Spinal cord (tissue), 9 donors: ENCODE measurements at regions not wholly inside any gene's neighbourhood (a gene's known extent, or its start where the extent isn't known, plus 50 kb on each side); places are given as distances from the start of the nearest gene placed in this dataset.
"Not testable (repeated sequence)": the region's sequence is repeated elsewhere in the genome, so short reads cannot be mapped to it uniquely, and the experiment has no call there.

Experiments
- DNase-seq, 6 donors: peaks; one replicate each; pipeline versions ENCODE4 v3.0.0 to v3.0.0-alpha.2; 2013 to 2015; ENCODE audit warnings: low spot score in 6 of 6, low read depth in 4 of 6
- H3K27ac ChIP-seq: one replicate; pipeline ENCODE4 v1.5.1; 2013; ENCODE audit warnings: low read depth, low read length, control low read depth
- H3K27me3 ChIP-seq: one replicate; pipeline ENCODE4 v1.6.1; 2013; ENCODE audit warnings: low read length; ENCODE audit not compliant: control insufficient read depth, insufficient read depth
- H3K36me3 ChIP-seq: one replicate; pipeline ENCODE4 v1.6.1; 2013; ENCODE audit warnings: low read length; ENCODE audit not compliant: control insufficient read depth, insufficient read depth
- H3K4me1 ChIP-seq: one replicate; pipeline ENCODE4 v1.6.1; 2013; ENCODE audit warnings: low read length; ENCODE audit not compliant: control insufficient read depth, insufficient read depth
- H3K4me3 ChIP-seq: one replicate; pipeline ENCODE4 v1.5.1; 2013; ENCODE audit warnings: low read depth, low read length, control low read depth
- H3K9me3 ChIP-seq: one replicate; pipeline ENCODE4 v1.6.1; 2013; ENCODE audit warnings: low read length; ENCODE audit not compliant: control insufficient read depth, insufficient read depth
- WGBS: methylation state at CpG from one replicate; pipeline ENCODE4 v1.1.5; 2013; ENCODE audit warnings: missing lambda C conversion rate; ENCODE audit not compliant: insufficient coverage; 5-methylcytosine and 5-hydroxymethylcytosine counted together
- donor health status: healthy.

DNA sequence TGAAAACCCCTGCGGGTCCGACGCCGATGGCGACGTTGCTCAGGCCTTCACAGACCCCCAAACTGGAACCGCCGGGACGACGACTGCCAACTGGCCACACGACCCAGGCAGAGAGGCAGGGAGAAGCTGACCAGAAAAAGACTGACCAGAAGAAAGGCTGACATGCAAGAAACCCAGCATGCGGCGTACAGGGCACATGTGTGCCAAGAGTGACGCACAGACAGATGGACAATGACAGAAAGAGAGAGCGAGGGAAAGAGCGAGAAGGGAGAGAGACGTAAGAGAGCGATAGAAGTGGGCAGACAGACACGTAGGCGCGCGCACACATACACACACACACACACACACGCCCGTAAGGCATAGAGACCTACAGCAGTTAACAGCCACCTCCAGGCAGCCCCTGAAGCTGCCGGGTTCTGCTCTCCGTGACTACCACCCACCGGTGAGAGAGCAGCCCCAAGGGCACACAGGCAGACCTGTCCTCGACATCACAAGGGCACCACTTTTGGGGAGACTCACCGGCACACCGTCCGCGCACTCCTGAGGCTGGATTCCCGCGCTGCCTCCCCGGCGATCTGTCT is 67.2 kb upstream of the ZNF527 start:
- H3K27me3 ChIP-seq: no peaks in the 10 kb centered on the region
- DNase-seq: no peak
- no peaks in the 10 kb centered on the region for H3K36me3 ChIP-seq
- H3K9me3 ChIP-seq: peaks cover 6% of the 10 kb centered on the region
- no peak overlapping the region for H3K4me3 ChIP-seq
- 70% methylated on average over 29 of the region's 36 CpGs for WGBS
- no peak overlapping the region for H3K27ac ChIP-seq
- H3K4me1 ChIP-seq: peaks cover 4% of the 10 kb centered on the region

DNA sequence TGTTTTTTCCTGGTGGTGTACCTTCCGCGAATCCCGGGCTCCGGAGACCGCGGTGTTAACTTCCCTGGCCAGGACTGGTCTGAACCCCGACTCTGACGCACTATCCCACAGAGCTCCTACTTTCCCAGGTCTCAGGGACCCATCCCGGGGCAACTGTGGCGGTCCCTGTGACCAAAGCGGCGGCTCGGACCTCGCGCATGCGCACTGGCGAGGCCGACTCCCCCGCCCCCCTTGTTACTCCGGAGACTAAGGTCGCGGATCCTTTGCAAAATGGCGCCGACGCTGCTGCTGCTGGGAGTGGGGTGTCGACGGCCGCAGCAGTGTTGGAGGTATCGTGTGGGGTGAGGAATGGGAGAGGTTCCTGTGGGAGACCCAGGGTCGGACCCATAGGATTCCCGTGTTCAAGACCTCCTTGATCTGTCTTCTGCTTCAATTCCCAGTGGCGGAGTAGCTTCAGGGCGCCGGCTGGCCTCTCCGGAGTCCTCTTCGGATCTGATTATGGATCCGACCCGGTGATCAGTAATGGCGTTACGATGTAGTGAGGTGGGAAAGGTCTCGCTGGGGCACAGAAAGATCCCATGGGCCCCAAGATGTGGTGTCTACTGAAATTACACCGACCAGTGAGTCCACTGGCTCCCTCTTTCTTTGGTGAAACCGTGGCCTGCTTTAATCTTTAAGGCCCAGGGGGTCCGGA is 66.6 kb upstream of the ZNF527 start:
- Histone ChIP-seq H3K4me3 (no peak overlapping the region), H3K4me1 (peaks cover 4% of the 10 kb centered on the region), H3K9me3 (peaks cover 6% of the 10 kb centered on the region), H3K36me3 (no peaks in the 10 kb centered on the region), H3K27ac (no peak overlapping the region), H3K27me3 (no peaks in the 10 kb centered on the region)
- 53% methylated on average over 44 of the region's 44 CpGs for WGBS
- DNase-seq: peak in 2 of 6 donors; percentile 15 to 52

DNA sequence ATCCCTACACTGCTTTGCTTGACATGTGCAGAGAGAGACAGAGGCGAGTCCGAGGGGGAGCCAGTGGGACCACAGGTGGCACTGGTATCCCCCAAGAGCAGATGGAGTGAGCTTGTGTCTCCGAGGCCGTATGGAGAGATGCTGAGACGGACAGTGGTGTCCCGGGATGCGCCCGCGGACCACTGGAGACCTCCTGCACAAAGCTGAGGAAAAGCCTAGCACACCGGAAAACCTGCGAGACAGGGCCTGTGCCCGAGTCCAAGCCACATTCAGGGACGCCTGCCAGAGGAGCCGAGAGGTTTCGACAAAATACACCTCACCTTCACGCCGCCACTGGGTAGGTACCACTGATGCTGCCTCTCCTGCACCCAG is 66.0 kb upstream of the ZNF527 start:
- H3K27ac ChIP-seq: no peak overlapping the region
- H3K9me3 ChIP-seq: peaks cover 6% of the 10 kb centered on the region
- H3K27me3 ChIP-seq: no peaks in the 10 kb centered on the region
- WGBS: 95% methylated on average over 17 of the region's 17 CpGs
- DNase-seq: no peak
- peaks cover 4% of the 10 kb centered on the region for H3K4me1 ChIP-seq
- H3K4me3 ChIP-seq: no peak overlapping the region
- H3K36me3 ChIP-seq: no peaks in the 10 kb centered on the region

DNA sequence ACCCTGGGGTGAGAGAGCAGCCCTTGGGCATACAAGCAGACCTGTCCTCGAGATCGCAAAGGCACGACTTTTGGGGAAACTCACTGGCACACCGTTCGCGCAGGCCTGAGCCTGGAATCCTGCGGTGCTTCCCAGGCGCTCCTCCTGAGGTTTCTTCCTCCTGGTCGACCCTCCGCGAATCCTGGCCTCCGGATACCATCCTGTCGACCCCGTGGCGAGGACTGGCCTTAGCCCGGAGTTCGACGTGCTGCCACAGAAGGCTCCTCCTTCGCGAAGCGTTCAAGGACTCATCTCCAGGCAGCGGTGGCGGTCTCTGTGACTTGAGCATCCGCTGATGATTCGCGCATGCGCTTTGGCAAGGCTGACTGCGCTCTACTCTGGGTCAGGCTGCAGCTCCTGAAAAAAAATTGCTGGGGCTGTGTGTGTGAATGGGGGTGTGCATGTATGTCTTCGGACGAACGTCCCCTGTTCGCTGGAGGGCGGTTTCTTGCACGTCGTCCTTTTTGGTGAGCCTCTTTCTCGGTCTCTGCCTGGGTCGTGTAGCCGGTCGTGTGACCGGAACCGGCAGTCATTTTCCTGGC is 64.4 kb upstream of the ZNF527 start:
- H3K27ac ChIP-seq: no peak overlapping the region
- H3K9me3 ChIP-seq: peaks cover 6% of the 10 kb centered on the region
- H3K4me3 ChIP-seq: no peak overlapping the region
- no peaks in the 10 kb centered on the region for H3K36me3 ChIP-seq
- DNase-seq: no peak
- WGBS: 92% methylated on average over 41 of the region's 41 CpGs
- H3K27me3 ChIP-seq: no peaks in the 10 kb centered on the region
- peaks cover 4% of the 10 kb centered on the region for H3K4me1 ChIP-seq

DNA sequence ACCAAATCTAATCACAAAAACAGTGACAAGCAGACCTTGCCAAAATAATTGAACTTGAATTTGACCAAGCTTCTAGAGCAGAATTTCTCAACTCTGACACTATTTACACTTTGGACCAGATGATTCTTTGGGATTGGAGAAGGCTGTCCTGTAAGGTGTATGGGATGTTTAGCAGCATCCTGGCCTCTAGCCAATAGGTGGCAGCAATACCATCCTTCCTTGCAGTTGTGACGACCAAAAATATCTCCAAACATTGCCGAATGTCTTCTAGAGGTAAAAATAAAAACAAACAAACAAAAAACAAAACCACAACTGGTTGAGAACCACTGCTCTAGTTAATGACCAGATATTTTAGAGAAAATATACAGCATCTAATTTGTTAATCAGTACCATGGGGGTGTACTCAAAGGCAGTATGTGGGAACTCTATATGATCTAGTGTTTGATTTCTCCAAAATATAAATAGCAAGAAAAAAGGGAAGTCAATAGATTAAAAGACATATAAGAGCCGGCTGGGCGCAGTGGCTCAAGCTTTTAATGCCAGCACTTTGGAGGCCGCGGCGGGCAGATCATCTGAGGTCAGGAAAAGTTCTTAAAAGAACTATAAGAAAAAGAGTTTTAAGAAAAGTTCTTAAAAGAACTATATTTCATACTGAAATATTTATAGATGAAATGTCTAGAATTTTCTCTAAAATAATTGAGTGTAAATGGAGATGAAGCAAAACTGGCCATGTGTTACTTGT is 60.9 kb upstream of the ZNF527 start:
- peak in 1 of 6 donors; percentile 64 for DNase-seq
- no CpG with 5 or more reads among the region's 7 CpGs for WGBS

DNA sequence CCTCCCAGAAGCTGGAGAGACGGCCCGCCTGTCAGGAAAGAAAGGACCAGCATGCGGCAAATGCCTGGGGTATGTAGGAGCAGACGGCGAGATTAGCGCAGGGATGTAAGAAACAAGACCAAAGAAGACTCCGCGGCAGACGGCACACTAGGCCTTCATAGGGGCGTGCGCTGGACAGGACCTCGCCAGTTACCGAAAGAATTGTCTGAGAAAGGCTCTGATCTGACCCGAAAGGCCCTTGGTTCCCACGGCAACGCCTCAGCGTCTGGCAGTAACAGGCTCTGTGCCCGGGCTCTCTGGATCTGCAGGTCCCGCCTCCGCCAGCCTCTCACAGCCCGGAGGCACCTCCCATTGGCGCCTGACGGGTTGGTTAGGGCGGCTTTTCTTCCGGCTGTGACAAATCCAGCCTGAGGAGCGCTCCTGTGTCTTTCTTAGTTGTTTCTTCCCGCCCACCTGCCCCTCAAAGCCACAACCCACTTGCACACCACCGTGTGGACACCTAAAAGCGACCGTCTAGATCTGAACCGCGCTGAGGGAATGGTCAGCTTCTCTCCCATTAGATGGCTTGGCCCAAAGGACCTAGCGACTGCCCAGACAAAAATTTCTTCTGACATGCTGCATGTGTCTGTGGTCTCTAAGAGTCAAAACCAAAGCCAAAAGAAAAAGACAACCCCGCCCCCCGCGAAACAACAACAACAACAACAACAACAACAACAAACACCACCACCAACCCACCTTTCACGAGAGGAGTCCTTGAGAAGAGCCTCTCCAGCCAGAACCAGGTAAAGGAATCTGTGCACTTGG is 58.2 kb upstream of the ZNF527 start:
- not testable (repeated sequence) for H3K36me3 ChIP-seq, H3K27me3 ChIP-seq, H3K9me3 ChIP-seq
- peak overlapping the region; percentile 1 for H3K27ac ChIP-seq
- WGBS: 2% methylated on average over 31 of the region's 37 CpGs
- DNase-seq: peak in 4 of 6 donors; percentile 21 to 89 (median 55)
- peak overlapping the region; percentile 26 for H3K4me3 ChIP-seq
- H3K4me1 ChIP-seq: peaks cover 11% of the 10 kb centered on the region

More for the DNA sequence above, 60.9 kb upstream of the ZNF527 start:
- peaks cover 6% of the 10 kb centered on the region for H3K9me3 ChIP-seq
- H3K27ac ChIP-seq: no peak overlapping the region
- H3K27me3 ChIP-seq: no peaks in the 10 kb centered on the region
- no peaks in the 10 kb centered on the region for H3K36me3 ChIP-seq
- no peak overlapping the region for H3K4me3 ChIP-seq
- H3K4me1 ChIP-seq: peaks cover 3% of the 10 kb centered on the region

DNA sequence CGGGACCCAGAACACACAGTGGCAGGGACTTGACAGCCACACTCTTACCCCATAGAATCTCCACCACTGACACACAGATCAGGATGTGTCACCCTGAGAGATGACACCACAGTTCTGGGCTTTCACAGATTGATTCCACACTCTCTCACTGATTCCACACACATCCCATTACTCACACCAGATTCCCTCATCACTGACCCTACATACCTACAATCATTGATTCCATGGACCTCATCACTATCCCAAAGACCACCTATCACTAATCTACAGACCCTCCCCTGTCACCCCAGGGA is 57.6 kb upstream of the ZNF527 start:
- Histone ChIP-seq H3K4me1 (peaks cover 11% of the 10 kb centered on the region), H3K9me3 (no peaks in the 10 kb centered on the region), H3K36me3 (no peaks in the 10 kb centered on the region), H3K27ac (no peak overlapping the region), H3K27me3 (no peaks in the 10 kb centered on the region), H3K4me3 (no peak overlapping the region)
- WGBS: 83% methylated on average over 1 of the region's 1 CpG
- DNase-seq: no peak

DNA sequence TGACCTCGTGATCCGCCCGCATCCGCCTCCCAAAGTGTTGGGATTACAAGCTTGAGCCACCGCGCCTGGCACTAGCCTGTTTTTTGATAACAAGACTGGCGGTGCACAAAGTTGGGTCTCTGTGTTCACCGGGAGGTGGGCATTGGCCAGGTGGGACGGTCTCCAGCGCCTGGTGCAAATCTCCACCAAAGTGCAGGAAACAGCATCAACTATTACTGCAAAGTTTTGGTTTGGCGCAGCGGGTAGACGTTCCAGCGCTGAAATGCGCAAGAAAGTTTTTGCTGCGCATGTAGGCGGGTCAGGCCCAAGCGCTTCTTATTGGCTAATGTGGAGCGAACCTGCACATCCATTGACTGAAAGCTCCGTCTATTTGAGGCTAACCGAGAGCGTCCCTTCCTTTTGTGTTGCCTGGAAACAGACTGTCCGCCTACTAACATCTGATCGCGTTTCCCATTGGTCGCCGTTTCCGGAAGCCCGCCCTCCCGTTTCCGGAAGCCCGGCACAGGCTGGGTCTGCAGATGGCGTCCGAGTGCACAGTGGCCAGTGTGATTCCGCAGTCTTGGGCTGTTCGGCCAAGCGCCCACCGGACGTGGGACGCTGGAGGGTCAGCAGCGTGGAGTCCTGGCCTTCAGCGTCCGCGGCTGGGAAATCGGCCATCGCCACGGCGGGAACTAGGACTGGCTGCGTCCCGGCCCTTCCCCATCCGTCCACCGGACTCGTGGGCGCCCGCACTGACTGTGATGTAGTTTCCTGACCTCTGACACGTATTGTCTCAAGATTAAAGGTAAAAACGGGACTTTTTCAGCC is 53.3 kb upstream of the ZNF527 start:
- Histone ChIP-seq H3K4me3 (peak overlapping the region; percentile 73), H3K27me3 (no peaks in the 10 kb centered on the region), H3K27ac (peak overlapping the region; percentile 91), H3K9me3 (no peaks in the 10 kb centered on the region), H3K4me1 (peaks cover 13% of the 10 kb centered on the region), H3K36me3 (no peaks in the 10 kb centered on the region)
- peak; percentile 92 to 99 (median 94) for DNase-seq
- WGBS: under 1% methylated on average over 57 of the region's 57 CpGs

DNA sequence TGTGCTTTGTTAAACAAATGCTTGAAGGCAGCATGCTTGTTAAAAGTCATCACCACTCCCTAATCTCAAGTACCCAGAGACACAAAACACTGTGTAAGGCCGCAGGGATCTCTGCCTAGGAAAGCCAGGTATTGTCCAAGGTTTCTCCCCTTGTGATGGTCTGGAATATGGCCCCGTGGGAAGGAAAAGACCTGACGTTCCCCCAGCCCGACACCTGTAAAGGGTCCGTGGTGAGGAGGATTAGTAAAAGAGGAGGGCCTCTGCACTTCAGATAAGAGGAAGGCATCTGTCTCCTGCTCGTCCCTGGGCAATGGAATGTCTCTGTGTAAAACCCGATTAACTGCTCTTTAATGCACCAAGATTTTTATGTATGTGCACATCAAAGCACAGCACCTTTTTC is 49.9 kb upstream of the ZNF527 start:
- peaks cover 13% of the 10 kb centered on the region for H3K36me3 ChIP-seq
- H3K27me3 ChIP-seq, DNase-seq, H3K27ac ChIP-seq, H3K9me3 ChIP-seq, H3K4me3 ChIP-seq: not testable (repeated sequence)
- peaks cover 13% of the 10 kb centered on the region for H3K4me1 ChIP-seq
- WGBS: 50% methylated on average over 4 of the region's 7 CpGs
